Adrenal gland (tissue), 5 donors: ENCODE measurements at regions not wholly inside any gene's neighbourhood (a gene's known extent, or its start where the extent isn't known, plus 50 kb on each side); places are given as distances from the start of the nearest gene placed in this dataset.

Source experiments
- CTCF ChIP-seq, 6 experiments: fragments of 450-650 bp in 4 of 6; fragments of 200-600 bp in 2 of 6; sonication (generic) in 1 of 6; IDR thresholded peaks; 1 replicate in 5 of 6; 2 replicates in 1 of 6; pipeline versions ENCODE4 v1.5.1 to v1.8.0; 2016 to 2021; ENCODE audit warnings: antibody characterized with exemption in 6 of 6, mild to moderate bottlenecking in 2 of 6, moderate library complexity in 1 of 6
- POLR2A ChIP-seq, 2 donors: fragments of 450-650 bp; IDR thresholded peaks; one replicate each; pipeline ENCODE4 v1.6.1; 2017; ENCODE audit warnings: antibody characterized with exemption in 2 of 2, mild to moderate bottlenecking in 2 of 2, moderate library complexity in 1 of 2
- donor health status: DM: no; HTN: no; CAD: no.

DNA sequence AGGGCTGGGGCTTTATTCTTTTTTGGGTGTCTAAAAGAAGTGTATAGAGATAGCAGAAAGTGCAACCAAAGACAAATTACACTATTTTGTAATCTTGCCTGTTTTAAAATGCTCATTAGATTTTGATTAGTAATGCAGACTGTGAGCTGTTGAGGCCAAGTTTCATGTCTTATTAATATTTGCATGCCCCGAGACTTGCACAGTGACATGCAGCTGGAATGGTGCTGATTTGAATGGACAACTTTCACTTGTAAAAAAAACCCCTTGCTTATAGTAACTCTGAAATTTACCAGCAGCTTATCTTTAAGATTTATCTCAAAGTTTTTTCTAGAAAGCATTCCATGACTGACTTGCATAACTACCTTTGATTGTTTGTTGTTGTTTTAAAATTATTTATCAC is 835.1 kb upstream of the IGFBP7 start:
- TF ChIP-seq CTCF (IDR thresholded peaks at IDR 0.05) (no peak), POLR2A (IDR thresholded peaks at IDR 0.05) (no peak)
